Type B pancreatic cell (in vitro differentiated cells): ENCODE measurements at regions not wholly inside any gene's neighbourhood (a gene's known extent, or its start where the extent isn't known, plus 50 kb on each side); places are given as distances from the start of the nearest gene placed in this dataset. TPM values are rescaled to one million over a fixed set of nuclear protein-coding genes. Genes with fewer than 3 reads are reported as not detected.

Experiments
- DNase-seq: peaks from one replicate; pipeline ENCODE4 v3.0.0; 2021; ENCODE audit warnings: mixed read lengths; ENCODE audit not compliant: unreplicated experiment; ENCODE audit errors: extremely low spot score
- H3K27ac Mint-ChIP-seq: 2 replicates; pipeline ENCODE4 v1.8.0; 2021; ENCODE audit warnings: mild to moderate bottlenecking, mixed read lengths
- H3K27me3 Mint-ChIP-seq: 2 replicates; pipeline ENCODE4 v1.8.0; 2021; ENCODE audit warnings: mixed read lengths
- H3K36me3 Mint-ChIP-seq: 2 replicates; pipeline ENCODE4 v1.8.0; 2021; ENCODE audit warnings: mixed read lengths
- H3K4me1 Mint-ChIP-seq: one replicate; pipeline ENCODE4 v1.8.0; 2021; ENCODE audit warnings: mixed read lengths; ENCODE audit not compliant: unreplicated experiment
- H3K4me3 Mint-ChIP-seq: 2 replicates; pipeline ENCODE4 v1.8.0; 2021; ENCODE audit warnings: mild to moderate bottlenecking, mixed read lengths
- H3K9me3 Mint-ChIP-seq: 2 replicates; pipeline ENCODE4 v1.8.0; 2021; ENCODE audit warnings: mixed read lengths
- CTCF ChIP-seq: fragments of 200-600 bp; sonication (generic); conservative IDR thresholded peaks from 2 replicates; pipeline ENCODE4 v1.5.0; 2021; ENCODE audit warnings: antibody characterized with exemption, mild to moderate bottlenecking
- microRNA-seq: library from miRNA; unstranded; fragments of <30 nt; microRNA quantifications from one replicate; pipeline ENCODE4, GENCODE V29; 2020

- no peak overlapping the region for H3K27ac Mint-ChIP-seq
- H3K27me3 Mint-ChIP-seq = no peaks in the 10 kb centered on the region
- no peaks in the 10 kb centered on the region for H3K9me3 Mint-ChIP-seq
- H3K4me3 Mint-ChIP-seq = no peak overlapping the region
- no peaks in the 10 kb centered on the region for H3K4me1 Mint-ChIP-seq
- no peak for DNase-seq
- H3K36me3 Mint-ChIP-seq = no peaks in the 10 kb centered on the region
- TF ChIP-seq CTCF = no peak
Measured at GRCh38 chr4:170145120-170145519, 55.4 kb upstream of the AADAT start.

GRCh38 chr4:170139764-170140163 is 50.0 kb upstream of the AADAT start:
- Mint-ChIP-seq H3K9me3 (no peaks in the 10 kb centered on the region), H3K4me3 (no peak overlapping the region), H3K4me1 (peaks cover 6% of the 10 kb centered on the region), H3K36me3 (no peaks in the 10 kb centered on the region), H3K27ac (no peak overlapping the region), H3K27me3 (no peaks in the 10 kb centered on the region)
- DNase-seq = no peak
- no peak for TF ChIP-seq CTCF

Small RNA genes lying in the stretch of these regions (microRNA-seq; reads per million reads assigned to microRNA genes)
- not detected for gene MIR6082
